HG03354 (cell line): ENCODE measurements at regions not wholly inside any gene's neighbourhood (a gene's known extent, or its start where the extent isn't known, plus 50 kb on each side); places are given as distances from the start of the nearest gene placed in this dataset.
A peak's percentile ranks its signal among the peaks of the same experiment; 100 is the strongest.
"Not testable (repeated sequence)": the region's sequence is repeated elsewhere in the genome, so short reads cannot be mapped to it uniquely, and the experiment has no call there.

Source experiments
- ATAC-seq: cut with Tn5 transposase; IDR thresholded peaks from one replicate; pipeline ENCODE4 v1.9.1; 2021; ENCODE audit warnings: mild to moderate bottlenecking; ENCODE audit not compliant: unreplicated experiment, poor library complexity, severe bottlenecking

GRCh38 chr6:137933696-137934095, 66.6 kb downstream of the TNFAIP3 start:
- no peak for ATAC-seq

- no peak for ATAC-seq
Measured at GRCh38 chr6:137936798-137937197, 69.7 kb downstream of the TNFAIP3 start.

GRCh38 chr6:137937834-137938233, 70.8 kb downstream of the TNFAIP3 start:
- no peak for ATAC-seq

GRCh38 chr6:137938770-137939379, 71.8 kb downstream of the TNFAIP3 start:
- ATAC-seq: no peak

- ATAC-seq: no peak
Measured at GRCh38 chr6:137941995-137942394, 74.9 kb downstream of the TNFAIP3 start.

- ATAC-seq: no peak
Measured at GRCh38 chr6:137942736-137943135, 75.7 kb downstream of the TNFAIP3 start.

GRCh38 chr6:137944381-137944780, 77.3 kb downstream of the TNFAIP3 start:
- ATAC-seq: not testable (repeated sequence)

- ATAC-seq: peak; percentile 58
Measured at GRCh38 chr6:137944793-137945498, 77.9 kb downstream of the TNFAIP3 start.

- peak; percentile 80 for ATAC-seq
Measured at GRCh38 chr6:137949686-137950390, 82.8 kb downstream of the TNFAIP3 start.

GRCh38 chr6:137950581-137950980, 83.5 kb downstream of the TNFAIP3 start:
- ATAC-seq: peak; percentile 63

- peak; percentile 60 for ATAC-seq
Measured at GRCh38 chr6:137951064-137951597, 84.1 kb downstream of the TNFAIP3 start.

- no peak for ATAC-seq
Measured at GRCh38 chr6:137952247-137952646, 85.2 kb downstream of the TNFAIP3 start.

GRCh38 chr6:137953761-137954160, 86.7 kb downstream of the TNFAIP3 start:
- no peak for ATAC-seq

GRCh38 chr6:137954253-137954652, 87.2 kb downstream of the TNFAIP3 start:
- ATAC-seq: no peak

- no peak for ATAC-seq
Measured at GRCh38 chr6:137956098-137956488, 89.0 kb downstream of the TNFAIP3 start.

GRCh38 chr6:137957471-137957870, 90.4 kb downstream of the TNFAIP3 start:
- ATAC-seq: no peak

- ATAC-seq: no peak
Measured at GRCh38 chr6:137958811-137959565, 91.9 kb downstream of the TNFAIP3 start.

- ATAC-seq: no peak
Measured at GRCh38 chr6:137962725-137963124, 95.7 kb downstream of the TNFAIP3 start.

GRCh38 chr6:137964876-137965275, 97.8 kb downstream of the TNFAIP3 start:
- ATAC-seq: no peak
